ENCODE measurements at regions not wholly inside any gene's neighbourhood (a gene's known extent, or its start where the extent isn't known, plus 50 kb on each side); places are given as distances from the start of the nearest gene placed in this dataset.

- Histone ChIP-seq H3K36me3 (ENCODE audit: control insufficient read depth in 2 of 2, insufficient read depth in 2 of 2, low read length in 1 of 2) (no peaks in the 10 kb centered on the region), H3K9me3 (ENCODE audit: control insufficient read depth in 2 of 2, insufficient read depth in 1 of 2, low read depth in 1 of 2, low read length in 1 of 2) (no peaks in the 10 kb centered on the region), H3K4me1 (ENCODE audit: control insufficient read depth in 2 of 2, insufficient read depth in 2 of 2, low read length in 1 of 2) (no peaks in the 10 kb centered on the region), H3K4me3 (ENCODE audit: low read depth in 1 of 2, low read length in 2 of 2) (no peak overlapping the region), H3K27me3 (ENCODE audit: control insufficient read depth in 1 of 2, insufficient read depth in 2 of 2, low read length in 2 of 2) (no peaks in the 10 kb centered on the region), H3K27ac (ENCODE audit: low read depth in 2 of 2, low read length in 1 of 2) (no peak overlapping the region)
- 93 to 97% methylated on average over 2 of the region's 2 CpGs for WGBS, 2 donors
These were observed 459.8 kb downstream of the ARHGEF28 start for GRCh38 chr5:74085782-74086181.

GRCh38 chr5:74085186-74085585 lies 459.2 kb downstream of the ARHGEF28 start:
- no peak overlapping the region for H3K4me3 ChIP-seq (ENCODE audit: low read depth in 1 of 2, low read length in 2 of 2)
- H3K36me3 ChIP-seq (ENCODE audit: control insufficient read depth in 2 of 2, insufficient read depth in 2 of 2, low read length in 1 of 2) = no peaks in the 10 kb centered on the region
- H3K4me1 ChIP-seq (ENCODE audit: control insufficient read depth in 2 of 2, insufficient read depth in 2 of 2, low read length in 1 of 2) = no peaks in the 10 kb centered on the region
- WGBS, 2 donors = 73 to 75% methylated on average over 4 of the region's 4 CpGs
- H3K27ac ChIP-seq (ENCODE audit: low read depth in 2 of 2, low read length in 1 of 2) = no peak overlapping the region
- H3K9me3 ChIP-seq (ENCODE audit: control insufficient read depth in 2 of 2, insufficient read depth in 1 of 2, low read depth in 1 of 2, low read length in 1 of 2) = no peaks in the 10 kb centered on the region
- H3K27me3 ChIP-seq (ENCODE audit: control insufficient read depth in 1 of 2, insufficient read depth in 2 of 2, low read length in 2 of 2) = no peaks in the 10 kb centered on the region

- H3K4me3 ChIP-seq (ENCODE audit: low read depth in 1 of 2, low read length in 2 of 2) = no peak overlapping the region
- no peaks in the 10 kb centered on the region for H3K36me3 ChIP-seq (ENCODE audit: control insufficient read depth in 2 of 2, insufficient read depth in 2 of 2, low read length in 1 of 2)
- H3K27ac ChIP-seq (ENCODE audit: low read depth in 2 of 2, low read length in 1 of 2) = no peak overlapping the region
- H3K27me3 ChIP-seq (ENCODE audit: control insufficient read depth in 1 of 2, insufficient read depth in 2 of 2, low read length in 2 of 2) = no peaks in the 10 kb centered on the region
- no peaks in the 10 kb centered on the region for H3K4me1 ChIP-seq (ENCODE audit: control insufficient read depth in 2 of 2, insufficient read depth in 2 of 2, low read length in 1 of 2)
- 71 to 78% methylated on average over 3 of the region's 3 CpGs for WGBS, 2 donors
- no peaks in the 10 kb centered on the region for H3K9me3 ChIP-seq (ENCODE audit: control insufficient read depth in 2 of 2, insufficient read depth in 1 of 2, low read depth in 1 of 2, low read length in 1 of 2)
These were observed 457.2 kb downstream of the ARHGEF28 start for GRCh38 chr5:74083096-74083791.

GRCh38 chr5:74082512-74083055 lies 456.6 kb downstream of the ARHGEF28 start:
- Histone ChIP-seq H3K4me3 (ENCODE audit: low read depth in 1 of 2, low read length in 2 of 2) (no peak overlapping the region), H3K4me1 (ENCODE audit: control insufficient read depth in 2 of 2, insufficient read depth in 2 of 2, low read length in 1 of 2) (no peaks in the 10 kb centered on the region), H3K27ac (ENCODE audit: low read depth in 2 of 2, low read length in 1 of 2) (no peak overlapping the region), H3K27me3 (ENCODE audit: control insufficient read depth in 1 of 2, insufficient read depth in 2 of 2, low read length in 2 of 2) (no peaks in the 10 kb centered on the region), H3K36me3 (ENCODE audit: control insufficient read depth in 2 of 2, insufficient read depth in 2 of 2, low read length in 1 of 2) (no peaks in the 10 kb centered on the region), H3K9me3 (ENCODE audit: control insufficient read depth in 2 of 2, insufficient read depth in 1 of 2, low read depth in 1 of 2, low read length in 1 of 2) (no peaks in the 10 kb centered on the region)
- 90% methylated on average over 4 of the region's 4 CpGs for WGBS, 2 donors

- Histone ChIP-seq H3K9me3 (ENCODE audit: control insufficient read depth in 2 of 2, insufficient read depth in 1 of 2, low read depth in 1 of 2, low read length in 1 of 2) (no peaks in the 10 kb centered on the region), H3K4me3 (ENCODE audit: low read depth in 1 of 2, low read length in 2 of 2) (no peak overlapping the region), H3K27me3 (ENCODE audit: control insufficient read depth in 1 of 2, insufficient read depth in 2 of 2, low read length in 2 of 2) (no peaks in the 10 kb centered on the region), H3K36me3 (ENCODE audit: control insufficient read depth in 2 of 2, insufficient read depth in 2 of 2, low read length in 1 of 2) (no peaks in the 10 kb centered on the region), H3K4me1 (ENCODE audit: control insufficient read depth in 2 of 2, insufficient read depth in 2 of 2, low read length in 1 of 2) (no peaks in the 10 kb centered on the region), H3K27ac (ENCODE audit: low read depth in 2 of 2, low read length in 1 of 2) (no peak overlapping the region)
- 76 to 85% methylated on average over 5 of the region's 5 CpGs for WGBS, 2 donors
These were observed 455.1 kb downstream of the ARHGEF28 start for GRCh38 chr5:74081126-74081525.

- Histone ChIP-seq H3K27ac (ENCODE audit: low read depth in 2 of 2, low read length in 1 of 2) (no peak overlapping the region), H3K4me3 (ENCODE audit: low read depth in 1 of 2, low read length in 2 of 2) (no peak overlapping the region), H3K27me3 (ENCODE audit: control insufficient read depth in 1 of 2, insufficient read depth in 2 of 2, low read length in 2 of 2) (no peaks in the 10 kb centered on the region), H3K9me3 (ENCODE audit: control insufficient read depth in 2 of 2, insufficient read depth in 1 of 2, low read depth in 1 of 2, low read length in 1 of 2) (no peaks in the 10 kb centered on the region), H3K36me3 (ENCODE audit: control insufficient read depth in 2 of 2, insufficient read depth in 2 of 2, low read length in 1 of 2) (no peaks in the 10 kb centered on the region), H3K4me1 (ENCODE audit: control insufficient read depth in 2 of 2, insufficient read depth in 2 of 2, low read length in 1 of 2) (no peaks in the 10 kb centered on the region)
- WGBS, 2 donors = 81 to 86% methylated on average over 6 of the region's 6 CpGs
These were observed 454.1 kb downstream of the ARHGEF28 start for GRCh38 chr5:74079971-74080556.

GRCh38 chr5:74075501-74076484 lies 449.8 kb downstream of the ARHGEF28 start:
- Histone ChIP-seq H3K27me3 (ENCODE audit: control insufficient read depth in 1 of 2, insufficient read depth in 2 of 2, low read length in 2 of 2) (no peaks in the 10 kb centered on the region), H3K4me3 (ENCODE audit: low read depth in 1 of 2, low read length in 2 of 2) (no peak overlapping the region), H3K9me3 (ENCODE audit: control insufficient read depth in 2 of 2, insufficient read depth in 1 of 2, low read depth in 1 of 2, low read length in 1 of 2) (no peaks in the 10 kb centered on the region), H3K27ac (ENCODE audit: low read depth in 2 of 2, low read length in 1 of 2) (no peak overlapping the region), H3K4me1 (ENCODE audit: control insufficient read depth in 2 of 2, insufficient read depth in 2 of 2, low read length in 1 of 2) (no peaks in the 10 kb centered on the region), H3K36me3 (ENCODE audit: control insufficient read depth in 2 of 2, insufficient read depth in 2 of 2, low read length in 1 of 2) (no peaks in the 10 kb centered on the region)
- WGBS, 2 donors = 74 to 83% methylated on average over 7 of the region's 7 CpGs

- Histone ChIP-seq H3K36me3 (ENCODE audit: control insufficient read depth in 2 of 2, insufficient read depth in 2 of 2, low read length in 1 of 2) (no peaks in the 10 kb centered on the region), H3K4me3 (ENCODE audit: low read depth in 1 of 2, low read length in 2 of 2) (no peak overlapping the region), H3K27me3 (ENCODE audit: control insufficient read depth in 1 of 2, insufficient read depth in 2 of 2, low read length in 2 of 2) (no peaks in the 10 kb centered on the region), H3K9me3 (ENCODE audit: control insufficient read depth in 2 of 2, insufficient read depth in 1 of 2, low read depth in 1 of 2, low read length in 1 of 2) (no peaks in the 10 kb centered on the region), H3K27ac (ENCODE audit: low read depth in 2 of 2, low read length in 1 of 2) (no peak overlapping the region), H3K4me1 (ENCODE audit: control insufficient read depth in 2 of 2, insufficient read depth in 2 of 2, low read length in 1 of 2) (no peaks in the 10 kb centered on the region)
- 81 to 85% methylated on average over 7 of the region's 7 CpGs for WGBS, 2 donors
These were observed 448.1 kb downstream of the ARHGEF28 start for GRCh38 chr5:74074111-74074510.

- no peak overlapping the region for H3K27ac ChIP-seq (ENCODE audit: low read depth in 2 of 2, low read length in 1 of 2)
- no peaks in the 10 kb centered on the region for H3K4me1 ChIP-seq (ENCODE audit: control insufficient read depth in 2 of 2, insufficient read depth in 2 of 2, low read length in 1 of 2)
- 89 to 91% methylated on average over 2 of the region's 2 CpGs for WGBS, 2 donors
- no peaks in the 10 kb centered on the region for H3K9me3 ChIP-seq (ENCODE audit: control insufficient read depth in 2 of 2, insufficient read depth in 1 of 2, low read depth in 1 of 2, low read length in 1 of 2)
- no peaks in the 10 kb centered on the region for H3K27me3 ChIP-seq (ENCODE audit: control insufficient read depth in 1 of 2, insufficient read depth in 2 of 2, low read length in 2 of 2)
- H3K36me3 ChIP-seq (ENCODE audit: control insufficient read depth in 2 of 2, insufficient read depth in 2 of 2, low read length in 1 of 2) = no peaks in the 10 kb centered on the region
- H3K4me3 ChIP-seq (ENCODE audit: low read depth in 1 of 2, low read length in 2 of 2) = no peak overlapping the region
These were observed 447.3 kb downstream of the ARHGEF28 start for GRCh38 chr5:74073257-74073656.
